GM19035 (cell line): ENCODE measurements at regions not wholly inside any gene's neighbourhood (a gene's known extent, or its start where the extent isn't known, plus 50 kb on each side); places are given as distances from the start of the nearest gene placed in this dataset.
"Not testable (repeated sequence)": the region's sequence is repeated elsewhere in the genome, so short reads cannot be mapped to it uniquely, and the experiment has no call there.

ENCODE experiments used
- ATAC-seq: cut with Tn5 transposase; IDR thresholded peaks from one replicate; pipeline ENCODE4 v1.9.1; 2021; ENCODE audit not compliant: unreplicated experiment

GRCh38 chr5:57067597-57067924 lies 106.3 kb upstream of the GPBP1 start:
- no peak for ATAC-seq

GRCh38 chr5:57069115-57069835 lies 104.6 kb upstream of the GPBP1 start:
- ATAC-seq = no peak

GRCh38 chr5:57072218-57072892 lies 101.5 kb upstream of the GPBP1 start:
- ATAC-seq = no peak

- ATAC-seq = no peak
These were observed 91.3 kb upstream of the GPBP1 start for GRCh38 chr5:57082441-57083067.

- no peak for ATAC-seq
These were observed 88.4 kb upstream of the GPBP1 start for GRCh38 chr5:57085306-57086081.

GRCh38 chr5:57087947-57088346 lies 85.9 kb upstream of the GPBP1 start:
- not testable (repeated sequence) for ATAC-seq

GRCh38 chr5:57094753-57095683 lies 78.8 kb upstream of the GPBP1 start:
- ATAC-seq = no peak

GRCh38 chr5:57097526-57097925 lies 76.3 kb upstream of the GPBP1 start:
- no peak for ATAC-seq

GRCh38 chr5:57102189-57102904 lies 71.5 kb upstream of the GPBP1 start:
- no peak for ATAC-seq

GRCh38 chr5:57102905-57103255 lies 71.0 kb upstream of the GPBP1 start:
- ATAC-seq = no peak

GRCh38 chr5:57103317-57103907 lies 70.4 kb upstream of the GPBP1 start:
- no peak for ATAC-seq

GRCh38 chr5:57106661-57107060 lies 67.2 kb upstream of the GPBP1 start:
- no peak for ATAC-seq

GRCh38 chr5:57111993-57112392 lies 61.9 kb upstream of the GPBP1 start:
- no peak for ATAC-seq

GRCh38 chr5:57113481-57113880 lies 60.4 kb upstream of the GPBP1 start:
- no peak for ATAC-seq

- ATAC-seq = no peak
These were observed 56.3 kb upstream of the GPBP1 start for GRCh38 chr5:57117596-57117995.

GRCh38 chr5:57119031-57119430 lies 54.8 kb upstream of the GPBP1 start:
- ATAC-seq = no peak

GRCh38 chr5:57124014-57124413 lies 49.8 kb upstream of the GPBP1 start:
- ATAC-seq = no peak
